A673 (cell line): ENCODE measurements at regions not wholly inside any gene's neighbourhood (a gene's known extent, or its start where the extent isn't known, plus 50 kb on each side); places are given as distances from the start of the nearest gene placed in this dataset.

Experiments
- EZH2 ChIP-seq: fragments of 200-600 bp; sonication (generic); IDR thresholded peaks from 2 replicates; pipeline ENCODE4 v1.6.1; 2017; ENCODE audit warnings: borderline replicate concordance, low read depth, mild to moderate bottlenecking, mixed read lengths, antibody characterized with exemption, low read length; ENCODE audit not compliant: poor library complexity, severe bottlenecking
- TF ChIP-seq, protein P1 (sequence below): fragments of 300-800, 200-600 bp; sonication (generic); conservative IDR thresholded peaks from 2 replicates; pipeline ENCODE4 v1.5.1; 2017; ENCODE audit warnings: low read depth, mild to moderate bottlenecking, antibody characterized with exemption, low read length, moderate library complexity, mixed read lengths

- TF ChIP-seq, protein P1, sequence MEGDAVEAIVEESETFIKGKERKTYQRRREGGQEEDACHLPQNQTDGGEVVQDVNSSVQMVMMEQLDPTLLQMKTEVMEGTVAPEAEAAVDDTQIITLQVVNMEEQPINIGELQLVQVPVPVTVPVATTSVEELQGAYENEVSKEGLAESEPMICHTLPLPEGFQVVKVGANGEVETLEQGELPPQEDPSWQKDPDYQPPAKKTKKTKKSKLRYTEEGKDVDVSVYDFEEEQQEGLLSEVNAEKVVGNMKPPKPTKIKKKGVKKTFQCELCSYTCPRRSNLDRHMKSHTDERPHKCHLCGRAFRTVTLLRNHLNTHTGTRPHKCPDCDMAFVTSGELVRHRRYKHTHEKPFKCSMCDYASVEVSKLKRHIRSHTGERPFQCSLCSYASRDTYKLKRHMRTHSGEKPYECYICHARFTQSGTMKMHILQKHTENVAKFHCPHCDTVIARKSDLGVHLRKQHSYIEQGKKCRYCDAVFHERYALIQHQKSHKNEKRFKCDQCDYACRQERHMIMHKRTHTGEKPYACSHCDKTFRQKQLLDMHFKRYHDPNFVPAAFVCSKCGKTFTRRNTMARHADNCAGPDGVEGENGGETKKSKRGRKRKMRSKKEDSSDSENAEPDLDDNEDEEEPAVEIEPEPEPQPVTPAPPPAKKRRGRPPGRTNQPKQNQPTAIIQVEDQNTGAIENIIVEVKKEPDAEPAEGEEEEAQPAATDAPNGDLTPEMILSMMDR: no peak
- TF ChIP-seq EZH2: no peak
Observed at GRCh38 chr3:89803711-89804110, 696.3 kb downstream of the EPHA3 start.
